NB4 (cell line): ENCODE measurements at regions not wholly inside any gene's neighbourhood (a gene's known extent, or its start where the extent isn't known, plus 50 kb on each side); places are given as distances from the start of the nearest gene placed in this dataset.

Experiments
- DNase-seq: peaks from one replicate; pipeline ENCODE4 v3.0.0; 2010; ENCODE audit warnings: low read depth
- H3K4me3 ChIP-seq: one replicate; pipeline ENCODE4 v1.5.1; 2011; ENCODE audit warnings: mild to moderate bottlenecking, low read depth, low read length, moderate library complexity
- MYC ChIP-seq: IDR thresholded peaks from 2 replicates; pipeline ENCODE4 v1.6.1; 2011; ENCODE audit warnings: low read depth, low read length
- POLR2A ChIP-seq: IDR thresholded peaks from 2 replicates; pipeline ENCODE4 v1.6.1; 2011; ENCODE audit warnings: mild to moderate bottlenecking; ENCODE audit not compliant: insufficient read length; ENCODE audit errors: extremely low read depth
- TF ChIP-seq, protein P1 (sequence below): IDR thresholded peaks from 2 replicates; pipeline ENCODE4 v1.6.1; 2011; ENCODE audit warnings: low read depth, low read length
- TF ChIP-seq, protein P2 (sequence below): IDR thresholded peaks from one replicate; pipeline ENCODE4 v1.5.1; 2012; ENCODE audit warnings: low read depth, low read length

DNA sequence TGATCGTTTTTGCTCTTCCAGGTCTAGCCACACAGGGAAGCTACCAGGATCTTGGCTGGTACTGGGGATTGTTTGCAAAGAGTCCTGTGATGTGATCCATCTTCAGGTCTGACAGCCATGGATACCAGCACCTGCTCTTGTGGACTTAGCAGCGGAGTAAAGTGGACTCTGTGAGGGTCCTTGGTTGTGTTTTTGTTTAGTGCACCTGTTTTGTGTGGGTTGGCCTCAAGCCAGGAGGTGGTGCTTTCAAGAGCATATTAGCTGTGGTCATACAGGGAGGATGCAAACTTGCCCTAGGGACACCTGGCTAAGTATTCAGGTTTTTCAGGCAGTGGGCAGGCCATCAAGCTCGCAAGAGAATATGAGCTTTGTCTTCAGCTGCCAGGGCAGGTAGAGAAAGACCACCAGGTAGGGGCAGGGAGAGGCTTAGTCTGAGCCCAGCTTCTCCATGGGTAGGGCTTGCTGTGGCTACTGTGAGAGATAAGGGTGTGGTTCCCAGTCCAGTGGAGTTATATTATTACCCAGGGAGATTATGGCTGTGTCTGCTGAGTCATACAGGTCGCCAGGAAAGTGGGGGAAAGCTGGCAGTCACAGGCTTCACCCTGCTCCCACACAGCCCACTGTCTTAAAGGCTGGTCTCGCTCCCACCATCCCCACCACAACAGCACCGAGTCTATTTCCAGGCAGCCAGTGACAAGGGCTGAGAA, 293.7 kb downstream of the PCDH18 start:
- no peak for DNase-seq
- H3K4me3 ChIP-seq, result no peak overlapping the region
- TF ChIP-seq MYC, result no peak

DNA sequence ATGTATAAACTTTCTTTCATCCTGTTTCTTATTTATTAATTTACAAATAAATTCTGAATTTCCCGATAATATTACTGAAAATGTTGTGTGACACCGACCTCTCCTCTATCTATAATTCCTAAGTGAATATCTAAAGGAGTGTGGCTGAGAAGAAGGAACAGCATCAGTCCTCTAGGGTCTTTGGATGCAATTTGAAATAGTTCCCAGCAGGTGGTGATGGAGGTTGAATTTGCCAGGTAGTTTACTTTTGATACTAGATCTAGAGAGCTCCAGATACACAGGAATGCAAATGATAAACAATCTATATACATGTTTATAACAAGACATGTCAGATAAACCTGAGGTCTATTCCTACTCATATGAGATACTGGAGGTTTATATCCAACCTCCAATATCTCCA, 305.4 kb downstream of the PCDH18 start:
- TF ChIP-seq, protein P1, sequence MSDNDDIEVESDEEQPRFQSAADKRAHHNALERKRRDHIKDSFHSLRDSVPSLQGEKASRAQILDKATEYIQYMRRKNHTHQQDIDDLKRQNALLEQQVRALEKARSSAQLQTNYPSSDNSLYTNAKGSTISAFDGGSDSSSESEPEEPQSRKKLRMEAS, result no peak
- no peak for TF ChIP-seq MYC
- no peak for TF ChIP-seq POLR2A
- TF ChIP-seq, protein P2, sequence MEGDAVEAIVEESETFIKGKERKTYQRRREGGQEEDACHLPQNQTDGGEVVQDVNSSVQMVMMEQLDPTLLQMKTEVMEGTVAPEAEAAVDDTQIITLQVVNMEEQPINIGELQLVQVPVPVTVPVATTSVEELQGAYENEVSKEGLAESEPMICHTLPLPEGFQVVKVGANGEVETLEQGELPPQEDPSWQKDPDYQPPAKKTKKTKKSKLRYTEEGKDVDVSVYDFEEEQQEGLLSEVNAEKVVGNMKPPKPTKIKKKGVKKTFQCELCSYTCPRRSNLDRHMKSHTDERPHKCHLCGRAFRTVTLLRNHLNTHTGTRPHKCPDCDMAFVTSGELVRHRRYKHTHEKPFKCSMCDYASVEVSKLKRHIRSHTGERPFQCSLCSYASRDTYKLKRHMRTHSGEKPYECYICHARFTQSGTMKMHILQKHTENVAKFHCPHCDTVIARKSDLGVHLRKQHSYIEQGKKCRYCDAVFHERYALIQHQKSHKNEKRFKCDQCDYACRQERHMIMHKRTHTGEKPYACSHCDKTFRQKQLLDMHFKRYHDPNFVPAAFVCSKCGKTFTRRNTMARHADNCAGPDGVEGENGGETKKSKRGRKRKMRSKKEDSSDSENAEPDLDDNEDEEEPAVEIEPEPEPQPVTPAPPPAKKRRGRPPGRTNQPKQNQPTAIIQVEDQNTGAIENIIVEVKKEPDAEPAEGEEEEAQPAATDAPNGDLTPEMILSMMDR, result no peak
- no peak overlapping the region for H3K4me3 ChIP-seq
- DNase-seq, result peak; percentile 1

DNA sequence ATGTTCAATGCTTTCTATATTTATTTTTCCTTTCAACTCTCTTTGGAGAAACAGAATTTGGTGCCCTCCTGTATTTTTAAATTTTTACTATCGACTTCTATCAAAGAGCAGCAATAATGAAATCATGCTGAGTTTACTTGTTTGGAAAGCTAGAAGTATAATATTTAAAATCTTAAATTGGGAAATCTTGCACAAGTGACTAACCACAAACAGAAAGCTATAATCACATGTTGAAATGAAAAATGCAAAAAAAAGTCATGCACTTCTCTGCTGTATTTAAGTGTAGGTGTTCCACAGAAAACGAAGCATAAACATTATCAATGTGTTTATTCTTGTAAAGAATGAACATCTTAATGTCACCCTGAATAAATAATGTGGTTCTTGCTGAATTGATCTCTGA, 306.1 kb downstream of the PCDH18 start:
- no peak for TF ChIP-seq POLR2A
- TF ChIP-seq, protein P2, result no peak
- no peak for TF ChIP-seq MYC
- TF ChIP-seq, protein P1, result no peak
- no peak overlapping the region for H3K4me3 ChIP-seq
- DNase-seq, result no peak

DNA sequence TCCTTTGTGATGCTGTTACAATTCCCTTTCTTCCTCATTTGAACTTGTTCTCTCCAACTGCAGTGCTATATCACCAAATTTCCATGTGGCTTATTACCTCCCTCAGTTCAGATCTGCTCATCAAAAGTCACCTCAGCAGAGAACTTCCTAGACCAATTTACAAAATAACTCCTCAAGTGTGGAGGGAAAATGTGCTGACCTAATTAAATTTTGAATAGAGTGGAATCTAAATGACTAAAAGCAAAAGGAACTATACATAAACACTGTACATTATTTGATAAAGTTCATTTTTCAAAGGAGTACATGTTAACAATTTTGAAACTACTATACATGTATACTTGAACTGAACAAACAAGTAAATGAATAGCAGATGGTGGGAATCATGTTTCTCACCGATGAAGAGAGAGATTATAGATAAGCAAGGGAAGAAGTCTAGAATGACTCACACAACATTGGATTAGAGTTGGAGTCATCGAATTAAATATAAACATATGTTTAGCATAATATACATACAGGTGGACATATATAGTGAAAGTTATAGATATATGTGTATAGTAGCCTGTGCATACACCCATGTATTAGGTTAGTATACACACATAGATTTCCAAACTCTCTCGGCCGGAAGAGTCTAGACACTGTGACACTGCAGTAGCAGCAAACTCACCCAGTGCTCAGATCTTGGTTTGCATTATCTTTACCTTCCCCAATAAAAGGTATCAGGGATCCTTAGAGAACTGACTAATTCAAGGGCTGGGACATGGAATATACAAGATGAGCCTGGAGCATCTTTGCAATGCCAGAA, 318.7 kb downstream of the PCDH18 start:
- DNase-seq, result no peak
- no peak overlapping the region for H3K4me3 ChIP-seq
- TF ChIP-seq, protein P1, result no peak
- TF ChIP-seq, protein P2, result no peak
- TF ChIP-seq MYC, result no peak
- no peak for TF ChIP-seq POLR2A

DNA sequence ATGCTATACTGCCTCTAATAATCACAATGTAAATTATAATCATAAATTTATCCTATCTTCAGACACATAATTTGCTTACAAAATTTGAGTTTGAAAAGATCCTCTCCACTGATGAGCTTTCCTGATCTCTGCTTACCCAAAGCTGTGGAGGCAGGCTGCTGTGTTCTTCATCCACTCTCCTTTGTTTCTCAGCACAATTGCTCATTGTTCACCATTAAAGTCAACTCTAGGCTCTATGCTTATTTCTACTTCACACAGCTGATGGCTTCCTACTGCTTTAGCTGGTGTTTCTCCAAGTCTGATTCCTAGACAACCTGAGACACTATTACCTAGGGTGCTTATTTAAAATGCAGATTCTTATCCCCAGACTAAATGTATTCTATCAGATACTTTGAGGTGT, 319.7 kb downstream of the PCDH18 start:
- DNase-seq, result no peak
- no peak overlapping the region for H3K4me3 ChIP-seq
- TF ChIP-seq, protein P1, result no peak
- TF ChIP-seq, protein P2, result no peak
- TF ChIP-seq POLR2A (no peak), MYC (no peak)

DNA sequence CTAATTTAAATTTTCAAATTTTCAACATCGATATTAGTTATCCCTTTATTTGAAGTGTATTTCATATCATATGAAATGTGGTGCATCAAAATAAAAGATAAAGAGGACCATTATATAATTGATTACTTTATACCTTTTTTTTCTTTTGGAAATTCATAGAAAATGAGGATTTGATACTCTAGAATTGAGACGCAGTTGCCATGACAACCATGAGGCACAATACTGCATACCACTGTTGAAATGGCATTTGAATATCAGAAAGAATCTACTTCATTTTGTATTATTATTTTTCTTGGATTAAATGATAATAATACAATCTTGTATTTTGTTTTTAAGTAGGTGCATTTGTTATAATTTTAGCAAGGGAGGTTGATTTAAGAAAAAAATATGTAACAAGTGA, 323.1 kb downstream of the PCDH18 start:
- H3K4me3 ChIP-seq, result no peak overlapping the region
- DNase-seq, result no peak
- no peak for TF ChIP-seq MYC
- TF ChIP-seq, protein P1, result no peak
- TF ChIP-seq, protein P2, result no peak
- TF ChIP-seq POLR2A, result no peak
